ENCODE measurements at regions not wholly inside any gene's neighbourhood (a gene's known extent, or its start where the extent isn't known, plus 50 kb on each side); places are given as distances from the start of the nearest gene placed in this dataset.

GRCh38 chr10:123492016-123492415 lies 174.1 kb upstream of the GPR26 start:
- TF ChIP-seq EP300 (IDR thresholded peaks at IDR 0.05) (no peak), CTCF (IDR thresholded peaks at IDR 0.05) (no peak)

Measured in sigmoid colon (tissue), 4 donors.